Astrocyte (in vitro differentiated cells and primary cell): ENCODE measurements at regions not wholly inside any gene's neighbourhood (a gene's known extent, or its start where the extent isn't known, plus 50 kb on each side); places are given as distances from the start of the nearest gene placed in this dataset.

Experiments
- CTCF ChIP-seq: IDR thresholded peaks from 2 replicates; pipeline ENCODE4 v1.5.1; 2011; ENCODE audit warnings: low read depth, mild to moderate bottlenecking, inconsistent platforms, low read length, moderate library complexity; ENCODE audit not compliant: insufficient read depth
- EZH2 ChIP-seq: IDR thresholded peaks from 2 replicates; pipeline ENCODE4 v1.6.1; 2012; ENCODE audit warnings: mild to moderate bottlenecking, low read length, inconsistent platforms; ENCODE audit not compliant: insufficient read depth

- no peak for TF ChIP-seq CTCF
- TF ChIP-seq EZH2, result no peak
Measured at GRCh38 chr2:97355176-97355575, 234.5 kb downstream of the ANKRD36B start.
